ENCODE measurements at regions not wholly inside any gene's neighbourhood (a gene's known extent, or its start where the extent isn't known, plus 50 kb on each side); places are given as distances from the start of the nearest gene placed in this dataset.

GRCh38 chr7:136652635-136653370 is 215.6 kb upstream of the CHRM2 start:
- no peak for TF ChIP-seq CTCF (IDR thresholded peaks at IDR 0.05)
- ATAC-seq (ENCODE audit: low FRiP score) (no peak), DNase-seq (ENCODE audit: low spot score) (no peak)

DNA sequence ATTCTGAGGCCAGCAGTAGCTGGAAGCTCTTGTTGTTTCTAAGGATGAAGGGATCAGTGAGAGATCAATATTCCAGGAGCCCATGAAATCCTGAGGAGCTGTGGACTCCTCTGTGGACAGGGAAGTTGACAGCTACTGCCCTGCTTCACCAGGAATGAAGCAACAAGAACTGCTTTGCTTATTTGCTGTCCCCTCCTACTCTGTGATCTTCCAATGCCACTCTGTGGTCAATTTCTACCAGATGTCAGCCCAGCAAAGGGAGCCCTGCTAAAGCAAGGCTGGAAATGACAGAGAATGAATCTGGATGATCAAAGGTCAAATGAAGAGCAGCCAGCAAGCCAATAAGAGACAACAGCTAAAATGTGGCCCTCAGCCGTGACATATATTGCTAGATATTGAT is 227.5 kb upstream of the CHRM2 start:
- DNase-seq (ENCODE audit: low spot score) (no peak), ATAC-seq (ENCODE audit: low FRiP score) (no peak)
- TF ChIP-seq CTCF (IDR thresholded peaks at IDR 0.05) = no peak

DNA sequence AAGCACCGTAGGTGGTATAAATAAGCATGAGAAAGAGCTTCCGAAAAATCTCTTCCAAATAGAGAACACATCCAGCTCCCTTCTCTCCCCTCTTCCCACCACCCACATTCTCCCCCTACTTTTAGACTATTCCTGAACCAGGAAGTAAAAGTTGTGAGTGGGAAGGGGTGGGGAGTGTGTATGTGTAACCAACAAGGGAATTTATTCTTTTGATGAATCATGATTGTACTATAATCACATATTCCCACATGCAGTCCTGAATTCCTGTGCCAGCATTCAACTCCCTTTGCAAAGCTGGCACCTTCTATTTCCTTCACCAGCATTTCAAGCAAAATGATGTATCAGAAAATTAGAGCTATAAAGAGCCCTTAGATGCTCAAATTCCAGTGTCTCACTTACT is 230.6 kb upstream of the CHRM2 start:
- DNase-seq (ENCODE audit: low spot score) (no peak), ATAC-seq (ENCODE audit: low FRiP score) (no peak)
- TF ChIP-seq CTCF (IDR thresholded peaks at IDR 0.05) = no peak

DNA sequence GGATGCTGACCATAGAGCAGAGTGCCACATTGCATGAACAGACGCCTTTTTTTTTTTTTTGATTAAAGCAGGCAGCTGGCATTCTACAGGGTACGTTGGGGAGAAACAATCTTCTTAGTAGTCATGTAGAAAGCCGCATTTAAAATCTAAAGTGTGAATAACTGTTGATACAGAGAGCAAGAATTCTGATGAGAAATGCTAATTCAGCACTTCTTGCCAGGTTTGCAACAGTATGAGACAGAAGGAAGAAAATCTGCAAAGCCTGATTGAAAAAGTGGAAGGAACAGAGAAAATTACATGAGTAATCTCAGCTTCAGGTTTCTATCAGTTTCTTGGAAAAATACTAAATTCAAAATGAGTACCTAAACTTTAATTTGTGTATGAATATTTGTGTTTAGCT is 232.7 kb upstream of the CHRM2 start:
- ATAC-seq (ENCODE audit: low FRiP score) (no peak), DNase-seq (ENCODE audit: low spot score) (no peak)
- TF ChIP-seq CTCF (IDR thresholded peaks at IDR 0.05) = no peak

- no peak for TF ChIP-seq CTCF (IDR thresholded peaks at IDR 0.05)
- DNase-seq (ENCODE audit: low spot score) (no peak), ATAC-seq (ENCODE audit: low FRiP score) (no peak)
Measured at GRCh38 chr7:136618818-136619217, 249.6 kb upstream of the CHRM2 start.

GRCh38 chr7:136617176-136617575 is 251.3 kb upstream of the CHRM2 start:
- no peak for TF ChIP-seq CTCF (IDR thresholded peaks at IDR 0.05)
- DNase-seq (ENCODE audit: low spot score) (no peak), ATAC-seq (ENCODE audit: low FRiP score) (no peak)

- ATAC-seq (ENCODE audit: low FRiP score) (no peak), DNase-seq (ENCODE audit: low spot score) (no peak)
- no peak for TF ChIP-seq CTCF (IDR thresholded peaks at IDR 0.05)
Measured at GRCh38 chr7:136605532-136606329, 262.7 kb upstream of the CHRM2 start.

All from omental fat pad (tissue), 3 donors.